Left ventricle myocardium superior (tissue), 1 donor: ENCODE measurements at regions not wholly inside any gene's neighbourhood (a gene's known extent, or its start where the extent isn't known, plus 50 kb on each side); places are given as distances from the start of the nearest gene placed in this dataset.
"Not testable (repeated sequence)": the region's sequence is repeated elsewhere in the genome, so short reads cannot be mapped to it uniquely, and the experiment has no call there.

Source experiments
- ATAC-seq: fragments of 200-7000 bp; cut with Tn5 transposase; one replicate; pipeline ENCODE4 v1.9.1; 2020; ENCODE audit warnings: mild to moderate bottlenecking, moderate library complexity
- DNase-seq: peaks from one replicate; pipeline ENCODE4 v3.0.0-alpha.2; 2020
- intact Hi-C: fragments of 100-400 bp; cut with micrococcal nuclease; formaldehyde crosslinking; loops from one replicate; pipeline ENCODE4 v1.11.0; 2022
- donor health status: DM: no; HTN: yes; CAD: no; lungs with severe emphysema.

GRCh38 chr1:5622412-5622811 is 369.8 kb downstream of the NPHP4 start:
- intact Hi-C loops: no loop called here
- DNase-seq: no peak
- ATAC-seq: no peak

- intact Hi-C loops: no loop called here
- no peak for ATAC-seq
- no peak for DNase-seq
Observed at GRCh38 chr1:5621692-5622091, 370.5 kb downstream of the NPHP4 start.

- intact Hi-C loops: no loop called here
- no peak for ATAC-seq
Observed at GRCh38 chr1:5620997-5621396, 371.2 kb downstream of the NPHP4 start.

GRCh38 chr1:5620418-5620817 is 371.8 kb downstream of the NPHP4 start:
- intact Hi-C loops: no loop called here

More at GRCh38 chr1:5620997-5621396, 371.2 kb downstream of the NPHP4 start:
- DNase-seq: no peak

GRCh38 chr1:5619469-5619868 is 372.8 kb downstream of the NPHP4 start:
- intact Hi-C loops: no loop called here
- DNase-seq (no peak), ATAC-seq (no peak)

More at GRCh38 chr1:5620418-5620817, 371.8 kb downstream of the NPHP4 start:
- no peak for DNase-seq
- no peak for ATAC-seq

- ATAC-seq (no peak), DNase-seq (no peak)
- intact Hi-C loops: no loop called here
Observed at GRCh38 chr1:5617546-5617945, 374.7 kb downstream of the NPHP4 start.

GRCh38 chr1:5617179-5617520 is 375.1 kb downstream of the NPHP4 start:
- DNase-seq (no peak), ATAC-seq (no peak)
- intact Hi-C loops: no loop called here

GRCh38 chr1:5616366-5617178 is 375.7 kb downstream of the NPHP4 start:
- ATAC-seq: no peak
- intact Hi-C loops: no loop called here
- DNase-seq: no peak

- DNase-seq (no peak), ATAC-seq (no peak)
- intact Hi-C loops: no loop called here
Observed at GRCh38 chr1:5615076-5615475, 377.1 kb downstream of the NPHP4 start.

- no peak for DNase-seq
Observed at GRCh38 chr1:5613900-5614299, 378.3 kb downstream of the NPHP4 start.

GRCh38 chr1:5611851-5612250 is 380.4 kb downstream of the NPHP4 start:
- DNase-seq (no peak), ATAC-seq (no peak)
- intact Hi-C loops: no loop called here

More at GRCh38 chr1:5613900-5614299, 378.3 kb downstream of the NPHP4 start:
- ATAC-seq: no peak
- intact Hi-C loops: no loop called here

- intact Hi-C loops: no loop called here
- DNase-seq: no peak
- no peak for ATAC-seq
Observed at GRCh38 chr1:5611431-5611830, 380.8 kb downstream of the NPHP4 start.

GRCh38 chr1:5610432-5610831 is 381.8 kb downstream of the NPHP4 start:
- intact Hi-C loops: no loop called here
- DNase-seq: no peak

GRCh38 chr1:5603353-5604104 is 388.7 kb downstream of the NPHP4 start:
- DNase-seq (no peak), ATAC-seq (no peak)
- intact Hi-C loops: no loop called here

More at GRCh38 chr1:5610432-5610831, 381.8 kb downstream of the NPHP4 start:
- ATAC-seq: no peak

GRCh38 chr1:5602718-5603117 is 389.5 kb downstream of the NPHP4 start:
- intact Hi-C loops, DNase-seq, ATAC-seq: not testable (repeated sequence)

GRCh38 chr1:5601516-5601915 is 390.7 kb downstream of the NPHP4 start:
- DNase-seq: no peak
- intact Hi-C loops: no loop called here
- ATAC-seq: no peak

GRCh38 chr1:5599541-5599940 is 392.7 kb downstream of the NPHP4 start:
- no peak for DNase-seq
- intact Hi-C loops: no loop called here
- no peak for ATAC-seq

- no peak for ATAC-seq
- intact Hi-C loops: no loop called here
- DNase-seq: no peak
Observed at GRCh38 chr1:5598824-5599395, 393.3 kb downstream of the NPHP4 start.

- intact Hi-C loops: no loop called here
- DNase-seq (no peak), ATAC-seq (peak; percentile 22)
Observed at GRCh38 chr1:5597991-5598823, 394.0 kb downstream of the NPHP4 start.
